ENCODE measurements at regions not wholly inside any gene's neighbourhood (a gene's known extent, or its start where the extent isn't known, plus 50 kb on each side); places are given as distances from the start of the nearest gene placed in this dataset.

GRCh38 chr21:22516230-22516629 is 1518.0 kb downstream of the NCAM2 start:
- Mint-ChIP-seq H3K4me1 (no peaks in the 10 kb centered on the region), H3K4me3 (no peak overlapping the region), H3K27me3 (ENCODE audit: low read depth, poor library complexity) (peaks cover 4% of the 10 kb centered on the region), H3K9me3 (no peaks in the 10 kb centered on the region), H3K36me3 (ENCODE audit: low read depth) (no peaks in the 10 kb centered on the region), H3K27ac (no peak overlapping the region)
- DNase-seq: no peak
- TF ChIP-seq, protein P1, sequence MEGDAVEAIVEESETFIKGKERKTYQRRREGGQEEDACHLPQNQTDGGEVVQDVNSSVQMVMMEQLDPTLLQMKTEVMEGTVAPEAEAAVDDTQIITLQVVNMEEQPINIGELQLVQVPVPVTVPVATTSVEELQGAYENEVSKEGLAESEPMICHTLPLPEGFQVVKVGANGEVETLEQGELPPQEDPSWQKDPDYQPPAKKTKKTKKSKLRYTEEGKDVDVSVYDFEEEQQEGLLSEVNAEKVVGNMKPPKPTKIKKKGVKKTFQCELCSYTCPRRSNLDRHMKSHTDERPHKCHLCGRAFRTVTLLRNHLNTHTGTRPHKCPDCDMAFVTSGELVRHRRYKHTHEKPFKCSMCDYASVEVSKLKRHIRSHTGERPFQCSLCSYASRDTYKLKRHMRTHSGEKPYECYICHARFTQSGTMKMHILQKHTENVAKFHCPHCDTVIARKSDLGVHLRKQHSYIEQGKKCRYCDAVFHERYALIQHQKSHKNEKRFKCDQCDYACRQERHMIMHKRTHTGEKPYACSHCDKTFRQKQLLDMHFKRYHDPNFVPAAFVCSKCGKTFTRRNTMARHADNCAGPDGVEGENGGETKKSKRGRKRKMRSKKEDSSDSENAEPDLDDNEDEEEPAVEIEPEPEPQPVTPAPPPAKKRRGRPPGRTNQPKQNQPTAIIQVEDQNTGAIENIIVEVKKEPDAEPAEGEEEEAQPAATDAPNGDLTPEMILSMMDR (IDR thresholded peaks at IDR 0.05): no peak

GRCh38 chr21:22535630-22536029 is 1537.4 kb downstream of the NCAM2 start:
- Mint-ChIP-seq H3K4me3 (no peak overlapping the region), H3K36me3 (ENCODE audit: low read depth) (peaks cover 9% of the 10 kb centered on the region), H3K9me3 (peaks cover 34% of the 10 kb centered on the region), H3K4me1 (no peaks in the 10 kb centered on the region), H3K27ac (no peak overlapping the region), H3K27me3 (ENCODE audit: low read depth, poor library complexity) (no peaks in the 10 kb centered on the region)
- TF ChIP-seq, protein P1 (IDR thresholded peaks at IDR 0.05): no peak
- DNase-seq: no peak

DNA sequence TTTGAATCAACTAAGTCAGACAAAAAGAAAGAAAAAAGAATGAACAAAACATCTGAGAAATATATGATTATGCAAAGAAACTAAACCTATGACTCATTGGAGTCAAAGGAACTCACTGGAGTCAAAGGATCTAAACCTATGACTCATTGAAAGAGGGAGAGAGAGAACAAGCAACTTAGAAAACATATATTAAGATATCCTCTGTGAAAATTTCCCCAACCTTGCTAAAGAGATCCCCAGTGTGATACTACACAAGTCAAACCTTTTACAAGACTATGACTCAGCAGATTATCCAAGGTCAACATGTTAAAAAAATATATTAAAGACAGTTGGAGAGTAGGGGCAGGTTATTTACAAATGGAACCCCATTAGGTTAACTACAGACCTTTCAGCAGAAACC is 1538.3 kb downstream of the NCAM2 start:
- no peak overlapping the region for H3K27ac Mint-ChIP-seq
- peaks cover 41% of the 10 kb centered on the region for H3K9me3 Mint-ChIP-seq
- TF ChIP-seq, protein P1 (IDR thresholded peaks at IDR 0.05): no peak
- H3K36me3 Mint-ChIP-seq (ENCODE audit: low read depth): peaks cover 9% of the 10 kb centered on the region
- H3K4me3 Mint-ChIP-seq: no peak overlapping the region
- no peaks in the 10 kb centered on the region for H3K4me1 Mint-ChIP-seq
- H3K27me3 Mint-ChIP-seq (ENCODE audit: low read depth, poor library complexity): no peaks in the 10 kb centered on the region
- DNase-seq: no peak

GRCh38 chr21:22544747-22545146 is 1546.5 kb downstream of the NCAM2 start:
- peaks cover 4% of the 10 kb centered on the region for H3K36me3 Mint-ChIP-seq (ENCODE audit: low read depth)
- H3K4me3 Mint-ChIP-seq: no peak overlapping the region
- H3K27me3 Mint-ChIP-seq (ENCODE audit: low read depth, poor library complexity): no peaks in the 10 kb centered on the region
- H3K9me3 Mint-ChIP-seq: peaks cover 18% of the 10 kb centered on the region
- no peaks in the 10 kb centered on the region for H3K4me1 Mint-ChIP-seq
- TF ChIP-seq, protein P1 (IDR thresholded peaks at IDR 0.05): no peak
- H3K27ac Mint-ChIP-seq: no peak overlapping the region
- no peak for DNase-seq

- H3K4me3 Mint-ChIP-seq: no peak overlapping the region
- no peaks in the 10 kb centered on the region for H3K9me3 Mint-ChIP-seq
- no peaks in the 10 kb centered on the region for H3K27me3 Mint-ChIP-seq (ENCODE audit: low read depth, poor library complexity)
- no peak overlapping the region for H3K27ac Mint-ChIP-seq
- TF ChIP-seq, protein P1 (IDR thresholded peaks at IDR 0.05): no peak
- no peak for DNase-seq
- no peaks in the 10 kb centered on the region for H3K36me3 Mint-ChIP-seq (ENCODE audit: low read depth)
- H3K4me1 Mint-ChIP-seq: no peaks in the 10 kb centered on the region
Measured at GRCh38 chr21:22552390-22552789, 1554.2 kb downstream of the NCAM2 start.

- TF ChIP-seq, protein P1 (IDR thresholded peaks at IDR 0.05): no peak
- Mint-ChIP-seq H3K27me3 (ENCODE audit: low read depth, poor library complexity) (no peaks in the 10 kb centered on the region), H3K4me1 (no peaks in the 10 kb centered on the region), H3K36me3 (ENCODE audit: low read depth) (no peaks in the 10 kb centered on the region), H3K4me3 (no peak overlapping the region), H3K27ac (no peak overlapping the region), H3K9me3 (no peaks in the 10 kb centered on the region)
- no peak for DNase-seq
Measured at GRCh38 chr21:22554690-22555316, 1556.6 kb downstream of the NCAM2 start.

All from nephron progenitor cell (in vitro differentiated cells).